ENCODE measurements at regions not wholly inside any gene's neighbourhood (a gene's known extent, or its start where the extent isn't known, plus 50 kb on each side); places are given as distances from the start of the nearest gene placed in this dataset.

GRCh38 chr12:126789963-126790362, 1477.0 kb upstream of the TMEM132C start:
- no peak for DNase-seq (ENCODE audit: low read depth)

DNA sequence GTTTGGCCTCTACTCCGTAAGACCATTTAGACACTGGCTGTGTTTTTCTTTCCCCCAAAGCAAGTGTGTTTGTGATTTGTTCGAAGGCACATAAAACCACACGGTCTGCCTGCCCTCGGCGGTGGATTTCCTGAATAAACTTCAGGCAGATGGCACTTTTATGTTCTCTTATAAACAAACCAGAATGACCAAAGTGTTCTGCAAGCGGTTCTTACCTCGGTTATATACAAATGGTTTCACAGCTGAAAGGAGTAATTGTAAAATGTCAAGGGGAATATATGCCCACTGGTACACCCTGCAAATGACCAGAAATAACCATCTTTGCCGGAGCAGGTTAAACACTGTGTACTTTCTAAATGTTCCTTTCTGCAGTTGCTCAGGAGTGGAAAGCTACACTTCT, 1475.8 kb upstream of the TMEM132C start:
- no peak for DNase-seq (ENCODE audit: low read depth)

GRCh38 chr12:126792411-126792810, 1474.6 kb upstream of the TMEM132C start:
- DNase-seq (ENCODE audit: low read depth): no peak

DNA sequence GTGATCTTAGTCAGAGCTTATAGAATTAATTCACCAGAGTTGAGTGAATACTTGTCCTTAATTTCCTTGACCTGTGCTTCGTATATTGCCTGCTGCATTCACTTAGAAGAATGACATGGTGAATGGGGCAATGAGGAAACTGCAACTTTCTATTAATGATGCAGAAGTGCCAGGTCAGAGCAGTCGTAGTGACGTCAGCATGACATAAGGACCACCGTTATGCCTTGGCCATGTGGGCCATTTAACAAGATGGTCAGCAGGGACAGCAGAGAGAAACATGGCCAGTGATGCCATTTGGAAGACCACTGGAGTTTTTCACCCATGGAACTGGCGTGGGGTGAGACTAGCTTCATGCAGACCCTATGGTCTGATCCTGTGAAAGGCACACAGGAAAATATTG, 1469.4 kb upstream of the TMEM132C start:
- no peak for DNase-seq (ENCODE audit: low read depth)

DNA sequence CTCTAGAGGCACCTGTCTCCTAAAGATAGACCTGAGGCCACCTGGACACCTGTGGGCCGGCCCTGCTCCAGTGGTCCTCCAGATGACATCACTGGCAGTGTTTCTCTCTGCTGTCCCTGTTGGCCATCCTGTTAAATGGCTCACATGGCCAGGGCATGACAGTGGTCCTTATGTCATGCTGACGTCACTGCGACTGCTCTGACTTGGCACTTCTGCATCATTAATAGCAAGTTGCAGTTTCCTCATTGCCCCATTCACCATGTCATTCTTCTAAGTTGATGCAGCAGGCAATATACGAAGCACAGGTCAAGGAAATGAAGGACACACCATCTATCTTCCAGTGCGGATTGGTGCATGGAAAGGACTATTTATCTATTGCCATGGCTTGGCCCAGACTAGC, 1468.5 kb upstream of the TMEM132C start:
- no peak for DNase-seq (ENCODE audit: low read depth)

GRCh38 chr12:126807312-126807865, 1459.6 kb upstream of the TMEM132C start:
- DNase-seq (ENCODE audit: low read depth): no peak

- DNase-seq (ENCODE audit: low read depth): no peak
These were observed 1455.6 kb upstream of the TMEM132C start for GRCh38 chr12:126811391-126811790.

GRCh38 chr12:126819554-126819953, 1447.4 kb upstream of the TMEM132C start:
- no peak for DNase-seq (ENCODE audit: low read depth)

GRCh38 chr12:126830778-126831680, 1435.9 kb upstream of the TMEM132C start:
- DNase-seq (ENCODE audit: low read depth): no peak

DNA sequence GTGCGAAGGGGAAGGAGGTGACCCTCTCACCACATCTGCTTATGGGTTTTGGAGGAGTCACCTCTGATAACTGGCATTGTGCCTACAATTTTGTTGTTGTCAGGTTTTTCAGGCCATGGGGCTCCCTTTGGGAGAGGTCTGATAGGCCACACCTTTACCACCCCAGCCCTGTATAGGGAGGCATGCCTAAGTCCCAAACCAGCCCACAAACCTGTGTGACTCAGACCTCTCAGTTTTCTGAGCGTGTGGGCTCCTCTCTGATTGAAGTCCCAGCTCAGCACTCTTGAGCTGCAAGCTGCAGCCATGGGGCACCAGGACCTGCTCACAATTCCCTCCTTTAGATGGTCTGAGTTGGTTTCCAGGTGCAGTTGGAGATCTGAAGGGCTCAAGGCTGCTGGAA, 1429.3 kb upstream of the TMEM132C start:
- no peak for DNase-seq (ENCODE audit: low read depth)

GRCh38 chr12:126843915-126844669, 1422.9 kb upstream of the TMEM132C start:
- DNase-seq (ENCODE audit: low read depth): no peak

DNA sequence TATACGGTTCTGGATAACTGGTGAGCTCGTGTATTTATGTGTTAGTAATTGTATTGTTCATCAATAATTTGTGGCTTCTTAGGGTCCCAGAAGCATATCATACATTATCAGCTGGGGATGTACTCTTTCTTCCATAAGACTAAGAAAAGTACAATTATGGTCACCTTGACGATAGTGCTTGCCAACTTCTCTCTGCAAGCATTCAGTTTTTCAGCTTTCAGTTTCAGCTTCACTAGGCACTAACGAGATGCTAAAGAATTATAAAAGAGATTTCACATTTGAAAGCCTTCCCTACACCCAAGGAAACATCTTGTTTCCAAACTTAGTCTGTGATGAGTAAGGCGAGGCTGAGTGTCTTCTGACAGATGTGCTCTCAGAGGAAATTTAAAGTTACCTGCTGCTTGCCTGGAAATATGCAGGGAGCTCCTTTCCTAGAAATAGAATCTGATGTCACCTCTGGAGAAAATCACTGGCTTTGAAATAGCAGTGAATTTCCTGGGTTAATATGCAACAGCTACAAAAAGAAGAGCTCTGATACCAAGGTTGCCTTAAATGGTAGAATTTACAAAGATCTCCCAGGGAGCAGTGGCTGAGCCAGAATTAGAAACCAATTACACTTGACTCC, 1419.9 kb upstream of the TMEM132C start:
- DNase-seq (ENCODE audit: low read depth): no peak

GRCh38 chr12:126855768-126856167, 1411.2 kb upstream of the TMEM132C start:
- DNase-seq (ENCODE audit: low read depth): no peak

GRCh38 chr12:126856958-126857357, 1410.0 kb upstream of the TMEM132C start:
- DNase-seq (ENCODE audit: low read depth): no peak

DNA sequence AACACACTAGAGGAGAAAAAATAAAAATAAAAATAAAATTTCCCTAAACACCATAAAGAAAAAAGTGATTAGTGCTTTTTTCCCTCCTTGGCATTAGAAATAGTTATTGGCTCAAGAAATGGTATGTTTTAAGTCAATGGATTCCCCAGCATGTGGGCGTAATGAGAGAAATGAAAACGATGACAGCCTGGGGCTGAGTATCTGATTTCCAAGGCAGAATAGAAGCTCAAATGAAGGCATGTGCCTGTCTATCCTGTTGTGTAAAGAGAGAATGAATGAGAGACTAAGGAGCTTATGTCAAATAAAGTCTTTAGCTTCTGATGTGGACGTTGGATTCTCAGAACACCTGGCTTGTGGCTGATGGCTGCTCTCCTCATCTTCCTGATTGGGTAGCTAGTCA, 1408.4 kb upstream of the TMEM132C start:
- no peak for DNase-seq (ENCODE audit: low read depth)

GRCh38 chr12:126860210-126860609, 1406.8 kb upstream of the TMEM132C start:
- DNase-seq (ENCODE audit: low read depth): no peak

DNA sequence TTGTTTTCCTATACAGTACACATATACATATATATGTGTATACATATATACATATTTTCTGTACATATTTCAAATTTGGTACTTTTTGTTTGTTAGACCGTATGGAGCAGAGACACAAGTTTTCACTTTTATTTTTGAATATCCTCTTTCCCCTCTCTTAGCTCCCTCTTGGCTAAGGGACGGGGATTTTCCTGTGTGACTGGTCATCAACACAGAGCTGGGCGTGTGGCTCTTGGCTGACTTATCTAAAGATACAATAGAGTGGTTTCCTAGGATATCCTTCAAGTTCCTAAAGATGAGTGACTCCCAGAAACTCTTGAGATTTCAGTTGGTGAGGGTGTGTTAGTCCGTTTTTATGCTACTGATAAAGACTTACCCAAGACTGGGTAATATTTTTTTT, 1404.5 kb upstream of the TMEM132C start:
- DNase-seq (ENCODE audit: low read depth): no peak

DNA sequence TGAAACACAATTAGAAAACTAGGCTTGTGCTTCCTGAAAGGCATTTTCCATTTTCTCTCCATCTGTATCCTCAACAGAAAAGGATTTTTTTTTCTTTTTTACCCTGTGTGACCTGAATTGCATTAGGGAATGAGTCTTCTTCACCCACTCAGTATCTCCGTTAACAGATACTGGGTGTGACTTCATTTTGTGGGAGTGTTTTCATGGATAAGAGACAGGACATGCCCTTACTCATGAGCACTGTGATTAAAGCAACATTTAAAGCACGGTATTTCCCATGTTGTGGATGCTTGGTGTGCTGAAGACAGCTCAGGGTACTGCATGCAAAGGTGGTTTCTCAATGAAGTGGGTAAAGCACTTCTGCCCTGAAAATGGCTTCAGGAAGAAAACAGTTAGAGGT, 1397.3 kb upstream of the TMEM132C start:
- DNase-seq (ENCODE audit: low read depth): no peak

- no peak for DNase-seq (ENCODE audit: low read depth)
These were observed 1393.3 kb upstream of the TMEM132C start for GRCh38 chr12:126873701-126874100.

GRCh38 chr12:126874427-126875026, 1392.4 kb upstream of the TMEM132C start:
- peak; percentile 57 for DNase-seq (ENCODE audit: low read depth)

DNA sequence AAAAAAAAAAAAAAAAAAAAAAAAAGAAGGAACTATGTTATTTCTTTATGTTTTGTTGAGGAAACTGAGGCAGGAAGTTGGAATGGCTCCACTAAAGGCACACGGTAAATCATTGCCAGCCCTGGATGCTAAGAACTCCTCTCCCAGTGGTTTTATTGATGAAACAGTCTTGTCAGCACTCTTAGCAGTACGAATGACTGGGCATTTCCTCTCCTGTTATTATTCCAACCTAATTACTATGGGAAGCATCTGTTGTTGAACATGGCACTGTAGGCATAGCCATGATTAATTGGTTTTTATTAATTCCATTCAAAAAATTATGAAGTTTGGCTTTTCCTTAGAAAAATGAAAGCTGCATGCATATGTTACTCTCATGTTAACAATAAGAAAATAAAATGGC, 1387.1 kb upstream of the TMEM132C start:
- DNase-seq (ENCODE audit: low read depth): no peak

Measured in HT1080 (cell line).